ENCODE measurements at regions not wholly inside any gene's neighbourhood (a gene's known extent, or its start where the extent isn't known, plus 50 kb on each side); places are given as distances from the start of the nearest gene placed in this dataset.

- TF ChIP-seq RAD21 (conservative IDR thresholded peaks at IDR 0.05) (no peak), TAF1 (IDR thresholded peaks at IDR 0.05; ENCODE audit: low read depth) (no peak), CTCF (IDR thresholded peaks at IDR 0.05; ENCODE audit: poor library complexity, severe bottlenecking) (no peak), EP300 (conservative IDR thresholded peaks at IDR 0.05; ENCODE audit: poor library complexity, severe bottlenecking) (no peak)
- TF ChIP-seq, protein P1, sequence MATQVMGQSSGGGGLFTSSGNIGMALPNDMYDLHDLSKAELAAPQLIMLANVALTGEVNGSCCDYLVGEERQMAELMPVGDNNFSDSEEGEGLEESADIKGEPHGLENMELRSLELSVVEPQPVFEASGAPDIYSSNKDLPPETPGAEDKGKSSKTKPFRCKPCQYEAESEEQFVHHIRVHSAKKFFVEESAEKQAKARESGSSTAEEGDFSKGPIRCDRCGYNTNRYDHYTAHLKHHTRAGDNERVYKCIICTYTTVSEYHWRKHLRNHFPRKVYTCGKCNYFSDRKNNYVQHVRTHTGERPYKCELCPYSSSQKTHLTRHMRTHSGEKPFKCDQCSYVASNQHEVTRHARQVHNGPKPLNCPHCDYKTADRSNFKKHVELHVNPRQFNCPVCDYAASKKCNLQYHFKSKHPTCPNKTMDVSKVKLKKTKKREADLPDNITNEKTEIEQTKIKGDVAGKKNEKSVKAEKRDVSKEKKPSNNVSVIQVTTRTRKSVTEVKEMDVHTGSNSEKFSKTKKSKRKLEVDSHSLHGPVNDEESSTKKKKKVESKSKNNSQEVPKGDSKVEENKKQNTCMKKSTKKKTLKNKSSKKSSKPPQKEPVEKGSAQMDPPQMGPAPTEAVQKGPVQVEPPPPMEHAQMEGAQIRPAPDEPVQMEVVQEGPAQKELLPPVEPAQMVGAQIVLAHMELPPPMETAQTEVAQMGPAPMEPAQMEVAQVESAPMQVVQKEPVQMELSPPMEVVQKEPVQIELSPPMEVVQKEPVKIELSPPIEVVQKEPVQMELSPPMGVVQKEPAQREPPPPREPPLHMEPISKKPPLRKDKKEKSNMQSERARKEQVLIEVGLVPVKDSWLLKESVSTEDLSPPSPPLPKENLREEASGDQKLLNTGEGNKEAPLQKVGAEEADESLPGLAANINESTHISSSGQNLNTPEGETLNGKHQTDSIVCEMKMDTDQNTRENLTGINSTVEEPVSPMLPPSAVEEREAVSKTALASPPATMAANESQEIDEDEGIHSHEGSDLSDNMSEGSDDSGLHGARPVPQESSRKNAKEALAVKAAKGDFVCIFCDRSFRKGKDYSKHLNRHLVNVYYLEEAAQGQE (IDR thresholded peaks at IDR 0.05; ENCODE audit: borderline replicate concordance): no peak
These were observed 256.6 kb upstream of the ARRDC3 start for GRCh38 chr5:91639744-91640143.
